Peyer's patch (tissue), 4 donors: ENCODE measurements at regions not wholly inside any gene's neighbourhood (a gene's known extent, or its start where the extent isn't known, plus 50 kb on each side); places are given as distances from the start of the nearest gene placed in this dataset.

Experiments used
- DNase-seq, 3 donors: peaks; one replicate each; pipeline ENCODE4 v3.0.0-alpha.2; 2017 to 2019
- H3K27ac ChIP-seq, 4 donors: fragments of 200-600 bp; sonication (generic); one replicate each; pipeline ENCODE4 v1.5.1; 2016 to 2019
- H3K27me3 ChIP-seq, 2 donors: fragments of 200-600 bp; sonication (generic); one replicate each; pipeline ENCODE4 v1.5.1; 2019
- H3K36me3 ChIP-seq, 3 donors: fragments of 200-600 bp; sonication (generic); one replicate each; pipeline ENCODE4 v1.5.1; 2016 to 2019
- H3K4me1 ChIP-seq, 4 donors: fragments of 200-600 bp; sonication (generic); one replicate each; pipeline ENCODE4 v1.5.1; 2016 to 2019
- H3K4me3 ChIP-seq, 4 donors: fragments of 200-600 bp; sonication (generic); 1 replicate in 3 of 4; 2 replicates in 1 of 4; pipeline ENCODE4 v1.5.1; 2016 to 2019; ENCODE audit warnings: mild to moderate bottlenecking in 1 of 4
- H3K9me3 ChIP-seq, 4 donors: fragments of 200-600 bp; sonication (generic); one replicate each; pipeline ENCODE4 v1.5.1; 2016 to 2019; ENCODE audit warnings: mild to moderate bottlenecking in 1 of 4
- CTCF ChIP-seq, 6 experiments: fragments of 450-650 bp in 4 of 6; fragments of 200-600 bp in 2 of 6; sonication (generic) in 1 of 6; IDR thresholded peaks; one replicate each; pipeline ENCODE4 v1.5.1; 2017 to 2019; ENCODE audit warnings: antibody characterized with exemption in 6 of 6, mild to moderate bottlenecking in 3 of 6, moderate library complexity in 1 of 6
- POLR2A ChIP-seq, 2 donors: fragments of 450-650 bp; IDR thresholded peaks; one replicate each; pipeline ENCODE4 v1.5.1; 2017; ENCODE audit warnings: antibody characterized with exemption in 2 of 2, mild to moderate bottlenecking in 2 of 2, moderate library complexity in 2 of 2

- Histone ChIP-seq H3K27ac (no peak overlapping the region), H3K36me3 (no peaks in the 10 kb centered on the region), H3K4me1 (no peaks in the 10 kb centered on the region), H3K4me3 (no peak overlapping the region), H3K27me3 (no peaks in the 10 kb centered on the region), H3K9me3 (no peaks in the 10 kb centered on the region)
- DNase-seq = no peak
- no peak for TF ChIP-seq POLR2A (IDR thresholded peaks at IDR 0.05)
- TF ChIP-seq CTCF (IDR thresholded peaks at IDR 0.05) = no peak
Observed at GRCh38 chr1:218751208-218751948, 406.2 kb downstream of the TGFB2 start.

- Histone ChIP-seq H3K9me3 (no peaks in the 10 kb centered on the region), H3K4me3 (no peak overlapping the region), H3K4me1 (no peaks in the 10 kb centered on the region), H3K36me3 (no peaks in the 10 kb centered on the region), H3K27me3 (no peaks in the 10 kb centered on the region), H3K27ac (no peak overlapping the region)
- DNase-seq = no peak
- TF ChIP-seq POLR2A (IDR thresholded peaks at IDR 0.05) (no peak), CTCF (IDR thresholded peaks at IDR 0.05) (no peak)
Observed at GRCh38 chr1:218752126-218752525, 407.0 kb downstream of the TGFB2 start.

- Histone ChIP-seq H3K27ac (no peak overlapping the region), H3K36me3 (no peaks in the 10 kb centered on the region), H3K4me3 (no peak overlapping the region), H3K9me3 (no peaks in the 10 kb centered on the region), H3K27me3 (no peaks in the 10 kb centered on the region), H3K4me1 (no peaks in the 10 kb centered on the region)
- no peak for DNase-seq
- TF ChIP-seq CTCF (IDR thresholded peaks at IDR 0.05) (no peak), POLR2A (IDR thresholded peaks at IDR 0.05) (no peak)
Observed at GRCh38 chr1:218754477-218754876, 409.3 kb downstream of the TGFB2 start.

- Histone ChIP-seq H3K36me3 (no peaks in the 10 kb centered on the region), H3K4me3 (no peak overlapping the region), H3K4me1 (no peaks in the 10 kb centered on the region), H3K27me3 (no peaks in the 10 kb centered on the region), H3K27ac (no peak overlapping the region), H3K9me3 (no peaks in the 10 kb centered on the region)
- DNase-seq = no peak
- TF ChIP-seq POLR2A (IDR thresholded peaks at IDR 0.05) (no peak), CTCF (IDR thresholded peaks at IDR 0.05) (no peak)
Observed at GRCh38 chr1:218755128-218755527, 410.0 kb downstream of the TGFB2 start.

GRCh38 chr1:218759795-218760194, 413.9 kb upstream of the LYPLAL1 start:
- no peak overlapping the region for H3K27ac ChIP-seq

More at GRCh38 chr1:218759795-218760194, 413.9 kb upstream of the LYPLAL1 start:
- no peaks in the 10 kb centered on the region for H3K27me3 ChIP-seq
- no peak for TF ChIP-seq CTCF (IDR thresholded peaks at IDR 0.05)
- TF ChIP-seq POLR2A (IDR thresholded peaks at IDR 0.05) = no peak
- H3K4me3 ChIP-seq = no peak overlapping the region
- no peaks in the 10 kb centered on the region for H3K4me1 ChIP-seq
- no peaks in the 10 kb centered on the region for H3K36me3 ChIP-seq
- no peak for DNase-seq
- no peaks in the 10 kb centered on the region for H3K9me3 ChIP-seq
